NCI-H524 (cell line): ENCODE measurements at regions not wholly inside any gene's neighbourhood (a gene's known extent, or its start where the extent isn't known, plus 50 kb on each side); places are given as distances from the start of the nearest gene placed in this dataset.

Source experiments
- DNase-seq, 2 experiments: peaks; one replicate each; lab custom pipeline; 2025; lab: John Stamatoyannopoulos, UW

- DNase-seq: no peak
Measured at GRCh38 chr5:109531262-109531661, 121.5 kb upstream of the PJA2 start.

GRCh38 chr5:109529987-109530386 is 120.2 kb upstream of the PJA2 start:
- DNase-seq: no peak

GRCh38 chr5:109529520-109529919 is 119.7 kb upstream of the PJA2 start:
- no peak for DNase-seq

- DNase-seq: no peak
Measured at GRCh38 chr5:109524555-109524954, 114.8 kb upstream of the PJA2 start.

- DNase-seq: no peak
Measured at GRCh38 chr5:109524026-109524425, 114.3 kb upstream of the PJA2 start.

GRCh38 chr5:109522404-109522803 is 112.6 kb upstream of the PJA2 start:
- no peak for DNase-seq

GRCh38 chr5:109519416-109519815 is 109.6 kb upstream of the PJA2 start:
- DNase-seq: no peak

- DNase-seq: no peak
Measured at GRCh38 chr5:109516390-109516789, 106.6 kb upstream of the PJA2 start.

- DNase-seq: no peak
Measured at GRCh38 chr5:109511980-109512734, 102.4 kb upstream of the PJA2 start.

GRCh38 chr5:109506556-109506955 is 96.8 kb upstream of the PJA2 start:
- no peak for DNase-seq

GRCh38 chr5:109496112-109496511 is 86.3 kb upstream of the PJA2 start:
- DNase-seq: no peak

GRCh38 chr5:109487753-109488420 is 78.1 kb upstream of the PJA2 start:
- DNase-seq: no peak

GRCh38 chr5:109486200-109486804 is 76.5 kb upstream of the PJA2 start:
- no peak for DNase-seq

GRCh38 chr5:109485030-109485429 is 75.3 kb upstream of the PJA2 start:
- DNase-seq: peak; percentile 66 to 87

GRCh38 chr5:109484597-109484996 is 74.8 kb upstream of the PJA2 start:
- DNase-seq: no peak

GRCh38 chr5:109483395-109483971 is 73.7 kb upstream of the PJA2 start:
- no peak for DNase-seq

- DNase-seq: no peak
Measured at GRCh38 chr5:109482748-109483147, 73.0 kb upstream of the PJA2 start.

GRCh38 chr5:109479260-109479860 is 69.6 kb upstream of the PJA2 start:
- DNase-seq: peak in 1 of 2 experiments; percentile 9

- no peak for DNase-seq
Measured at GRCh38 chr5:109478830-109479229, 69.1 kb upstream of the PJA2 start.

- DNase-seq: no peak
Measured at GRCh38 chr5:109476292-109476691, 66.5 kb upstream of the PJA2 start.

- no peak for DNase-seq
Measured at GRCh38 chr5:109469896-109470662, 60.3 kb upstream of the PJA2 start.
